Right lung (tissue), 2 donors: ENCODE measurements at regions not wholly inside any gene's neighbourhood (a gene's known extent, or its start where the extent isn't known, plus 50 kb on each side); places are given as distances from the start of the nearest gene placed in this dataset.
A peak's percentile ranks its signal among the peaks of the same experiment; 100 is the strongest.
"Not testable (repeated sequence)": the region's sequence is repeated elsewhere in the genome, so short reads cannot be mapped to it uniquely, and the experiment has no call there.

Source experiments
- DNase-seq, 2 donors: peaks; one replicate each; pipeline ENCODE4 v3.0.0-alpha.2; 2013

- no peak for DNase-seq
Observed at GRCh38 chr9:30799527-30800101, 1584.8 kb upstream of the ACO1 start.

- no peak for DNase-seq
Observed at GRCh38 chr9:30800421-30800820, 1584.0 kb upstream of the ACO1 start.

GRCh38 chr9:30812821-30813220 is 1571.6 kb upstream of the ACO1 start:
- DNase-seq, result no peak

GRCh38 chr9:30815585-30815984 is 1568.9 kb upstream of the ACO1 start:
- no peak for DNase-seq

- DNase-seq, result peak; percentile 8 to 11
Observed at GRCh38 chr9:30845136-30845535, 1539.3 kb upstream of the ACO1 start.

- peak in 1 of 2 donors; percentile 22 for DNase-seq
Observed at GRCh38 chr9:30846651-30847050, 1537.8 kb upstream of the ACO1 start.

- no peak for DNase-seq
Observed at GRCh38 chr9:30851600-30851999, 1532.8 kb upstream of the ACO1 start.

- DNase-seq, result no peak
Observed at GRCh38 chr9:30900706-30901105, 1483.7 kb upstream of the ACO1 start.

GRCh38 chr9:30913331-30913730 is 1471.1 kb upstream of the ACO1 start:
- DNase-seq, result no peak

- DNase-seq, result no peak
Observed at GRCh38 chr9:30915451-30915850, 1469.0 kb upstream of the ACO1 start.

GRCh38 chr9:30925126-30925525 is 1459.3 kb upstream of the ACO1 start:
- no peak for DNase-seq

- no peak for DNase-seq
Observed at GRCh38 chr9:30925635-30926034, 1458.8 kb upstream of the ACO1 start.

- DNase-seq, result no peak
Observed at GRCh38 chr9:30928045-30928444, 1456.4 kb upstream of the ACO1 start.

- no peak for DNase-seq
Observed at GRCh38 chr9:30932226-30932625, 1452.2 kb upstream of the ACO1 start.

- DNase-seq, result no peak
Observed at GRCh38 chr9:30935730-30936129, 1448.7 kb upstream of the ACO1 start.

GRCh38 chr9:30937106-30937505 is 1447.3 kb upstream of the ACO1 start:
- no peak for DNase-seq

- DNase-seq, result not testable (repeated sequence)
Observed at GRCh38 chr9:30942852-30943251, 1441.6 kb upstream of the ACO1 start.

- no peak for DNase-seq
Observed at GRCh38 chr9:30943446-30944224, 1440.8 kb upstream of the ACO1 start.

- DNase-seq, result no peak
Observed at GRCh38 chr9:30944225-30944569, 1440.2 kb upstream of the ACO1 start.

- DNase-seq, result no peak
Observed at GRCh38 chr9:30944741-30945280, 1439.6 kb upstream of the ACO1 start.

GRCh38 chr9:30964332-30964731 is 1420.1 kb upstream of the ACO1 start:
- no peak for DNase-seq

- DNase-seq, result peak in 1 of 2 donors; percentile 5
Observed at GRCh38 chr9:30967476-30967875, 1417.0 kb upstream of the ACO1 start.

GRCh38 chr9:30970186-30970585 is 1414.3 kb upstream of the ACO1 start:
- no peak for DNase-seq

GRCh38 chr9:30970812-30971211 is 1413.6 kb upstream of the ACO1 start:
- DNase-seq, result no peak
